Astrocyte of the spinal cord (primary cell): ENCODE measurements at regions not wholly inside any gene's neighbourhood (a gene's known extent, or its start where the extent isn't known, plus 50 kb on each side); places are given as distances from the start of the nearest gene placed in this dataset.
A peak's percentile ranks its signal among the peaks of the same experiment; 100 is the strongest.

Experiments
- DNase-seq: peaks from one replicate; pipeline ENCODE4 v3.0.0; 2011; ENCODE audit warnings: low read depth, low spot score
- H3K4me3 ChIP-seq: 2 replicates; pipeline ENCODE4 v1.5.1; 2011; ENCODE audit warnings: low read depth, mild to moderate bottlenecking, low read length, moderate library complexity
- CTCF ChIP-seq: IDR thresholded peaks from 2 replicates; pipeline ENCODE4 v1.5.1; 2012; ENCODE audit warnings: low read depth, mild to moderate bottlenecking, low read length, inconsistent platforms
- in situ Hi-C: cut with HindIII; loops from 2 replicates; pipeline ENCODE4 v1.10.0; 2017; ENCODE audit warnings: low sequenced_read_pairs

- in situ Hi-C loops, result no loop called here
- no peak overlapping the region for H3K4me3 ChIP-seq
- no peak for DNase-seq
- TF ChIP-seq CTCF, result no peak
Observed at GRCh38 chr1:55825461-55825860, 610.3 kb upstream of the USP24 start.

GRCh38 chr1:55824251-55824640 is 609.1 kb upstream of the USP24 start:
- DNase-seq, result no peak
- in situ Hi-C loops, result no loop called here
- H3K4me3 ChIP-seq, result no peak overlapping the region
- no peak for TF ChIP-seq CTCF

- TF ChIP-seq CTCF, result no peak
- in situ Hi-C loops, result no loop called here
- H3K4me3 ChIP-seq, result no peak overlapping the region
- peak; percentile 26 for DNase-seq
Observed at GRCh38 chr1:55823541-55824250, 608.5 kb upstream of the USP24 start.

GRCh38 chr1:55822891-55823290 is 607.7 kb upstream of the USP24 start:
- TF ChIP-seq CTCF, result no peak
- H3K4me3 ChIP-seq, result no peak overlapping the region
- in situ Hi-C loops, result no loop called here
- DNase-seq, result no peak

- DNase-seq, result no peak
- in situ Hi-C loops, result no loop called here
- H3K4me3 ChIP-seq, result no peak overlapping the region
- no peak for TF ChIP-seq CTCF
Observed at GRCh38 chr1:55821234-55821633, 606.1 kb upstream of the USP24 start.

GRCh38 chr1:55820501-55820900 is 605.3 kb upstream of the USP24 start:
- no peak for DNase-seq
- in situ Hi-C loops, result no loop called here
- no peak for TF ChIP-seq CTCF

More at GRCh38 chr1:55820501-55820900, 605.3 kb upstream of the USP24 start:
- H3K4me3 ChIP-seq, result no peak overlapping the region
